ENCODE measurements at regions not wholly inside any gene's neighbourhood (a gene's known extent, or its start where the extent isn't known, plus 50 kb on each side); places are given as distances from the start of the nearest gene placed in this dataset.

- no peak for TF ChIP-seq CTCF (IDR thresholded peaks at IDR 0.05)
- no peak for TF ChIP-seq POLR2A (IDR thresholded peaks at IDR 0.05)
These were observed 257.3 kb upstream of the APCDD1 start for GRCh38 chr18:10197097-10197496.

All from prostate gland (tissue), 2 donors.